K562 (cell line): ENCODE measurements at regions not wholly inside any gene's neighbourhood (a gene's known extent, or its start where the extent isn't known, plus 50 kb on each side); places are given as distances from the start of the nearest gene placed in this dataset.
"Not testable (repeated sequence)": the region's sequence is repeated elsewhere in the genome, so short reads cannot be mapped to it uniquely, and the experiment has no call there.

Experiments
- ATAC-seq: fragments of 200-7000 bp; cut with Tn5 transposase; 3 replicates; pipeline ENCODE4 v1.9.1; 2020; ENCODE audit warnings: moderate library complexity
- BruUV-seq: library from RNA; stranded (reverse); fragments of 400-500 nt; replicated peaks from 2 replicates; lab custom pipeline; 2021; lab: Mats Ljungman, UMichigan
- CTCF ChIA-PET: fragments of 300-600 bp; formaldehyde crosslinking; extraction: SDS; loops from one replicate; lab custom pipeline; 2021; ENCODE audit warnings: low intra/inter-chr PET ratio; lab: Yijun Ruan, JAX
- POLR2A ChIA-PET: fragments of 300-600, 350-650 bp; sonication (Branson Sonifier 250); formaldehyde crosslinking; extraction: SDS; loops from one replicate; lab custom pipeline; 2021; ENCODE audit warnings: antibody characterized with exemption, inconsistent platforms; lab: Yijun Ruan, JAX
- DNase-seq, 4 experiments: peaks; one replicate each; pipeline versions ENCODE4 v3.0.0 to v3.0.0-alpha.2; 2011 to 2018; ENCODE audit warnings: low spot score in 3 of 4, mixed read lengths in 3 of 4; ENCODE audit errors: extremely low read depth in 1 of 4
- FAIRE-seq: peaks from 2 replicates; lab custom pipeline; 2011; peaks lifted over from hg19 to GRCh38; lab: Jason Lieb, UNC
- H2AFZ ChIP-seq: 2 replicates; pipeline ENCODE4 v1.6.0; 2011; ENCODE audit warnings: low read depth, low read length, control low read depth, inconsistent platforms
- H3K27ac ChIP-seq: fragments of 200-600 bp; 3 replicates; pipeline ENCODE4 v1.8.0; 2011; ENCODE audit warnings: low read depth, mild to moderate bottlenecking, control low read depth, inconsistent platforms, low read length, moderate library complexity, mixed read lengths; ENCODE audit errors: extremely low read depth
- H3K27me3 ChIP-seq, 2 experiments: fragments of 300-600 bp in 1 of 2; 2 replicates in 1 of 2; 3 replicates in 1 of 2; pipeline versions ENCODE4 v1.6.0 to v1.8.0; 2011; ENCODE audit warnings: inconsistent platforms in 2 of 2, low read length in 2 of 2, mild to moderate bottlenecking in 1 of 2, mixed read lengths in 1 of 2, moderate library complexity in 1 of 2; ENCODE audit not compliant: control insufficient read depth in 2 of 2, insufficient read depth in 2 of 2
- H3K36me3 ChIP-seq: fragments of 300-600 bp; 3 replicates; pipeline ENCODE4 v1.8.0; 2011; ENCODE audit warnings: mild to moderate bottlenecking, low read length, inconsistent platforms; ENCODE audit not compliant: control insufficient read depth, insufficient read depth
- H3K4me1 ChIP-seq, 2 experiments: fragments of 200-600 bp in 1 of 2; replicated peaks in 1 of 2; 2 replicates in 1 of 2; 3 replicates in 1 of 2; pipeline versions ENCODE4 v1.5.1 to v1.8.0; 2011; ENCODE audit warnings: inconsistent platforms in 2 of 2, low read length in 2 of 2, mild to moderate bottlenecking in 1 of 2, mixed read lengths in 1 of 2, moderate library complexity in 1 of 2; ENCODE audit not compliant: control insufficient read depth in 2 of 2, insufficient read depth in 2 of 2
- H3K4me2 ChIP-seq: 2 replicates; pipeline ENCODE4 v1.6.1; 2011; ENCODE audit warnings: low read length, control low read depth, inconsistent platforms, mixed read lengths; ENCODE audit not compliant: insufficient read depth
- H3K4me3 ChIP-seq: fragments of 200-600 bp; sonication (generic), shearing (Covaris generic); 2 replicates; pipeline ENCODE4 v1.5.1; 2016; ENCODE audit warnings: control low read depth, inconsistent platforms
- H3K79me2 ChIP-seq: fragments of 200-600 bp; 3 replicates; pipeline ENCODE4 v1.8.0; 2011; ENCODE audit warnings: low read length, inconsistent platforms; ENCODE audit not compliant: control insufficient read depth, insufficient read depth
- H3K9ac ChIP-seq, 2 experiments: 2 replicates each; pipeline versions ENCODE4 v1.6.0 to v1.6.1; 2011; ENCODE audit warnings: low read depth in 2 of 2, low read length in 2 of 2, control low read depth in 1 of 2, inconsistent platforms in 1 of 2, mild to moderate bottlenecking in 1 of 2, mixed read lengths in 1 of 2; ENCODE audit not compliant: insufficient read depth in 1 of 2
- H3K9me1 ChIP-seq: one replicate; pipeline ENCODE4 v1.6.0; 2011; ENCODE audit warnings: inconsistent platforms, mild to moderate bottlenecking, low read length, moderate library complexity; ENCODE audit not compliant: control insufficient read depth, insufficient read depth
- H3K9me3 ChIP-seq: replicated peaks from 2 replicates; pipeline ENCODE4 v1.5.1; 2011; ENCODE audit warnings: low read depth, low read length, inconsistent platforms; ENCODE audit not compliant: control insufficient read depth, insufficient read depth
- H4K20me1 ChIP-seq: replicated peaks from 2 replicates; pipeline ENCODE4 v1.6.1; 2011; ENCODE audit warnings: low read length, inconsistent platforms, mixed read lengths; ENCODE audit not compliant: control insufficient read depth, insufficient read depth
- WGBS: fragments of 100-300 bp; shearing (Covaris generic); methylation state at CpG from one replicate; pipeline ENCODE4 v1.1.6; 2016; ENCODE audit warnings: low coverage, mixed read lengths; ENCODE audit not compliant: insufficient coverage; ENCODE audit errors: missing lambda C conversion rate; 5-methylcytosine and 5-hydroxymethylcytosine counted together
- in situ Hi-C: fragments of 300-500 bp; cut with MboI; formaldehyde crosslinking; loops from 4 replicates; pipeline ENCODE4 v1.15.0; 2018; ENCODE audit warnings: inconsistent platforms, mixed read lengths
- intact Hi-C: fragments of 100-400 bp; cut with micrococcal nuclease; formaldehyde crosslinking; loops from 2 replicates; pipeline ENCODE4 v1.14.2; 2022

DNA sequence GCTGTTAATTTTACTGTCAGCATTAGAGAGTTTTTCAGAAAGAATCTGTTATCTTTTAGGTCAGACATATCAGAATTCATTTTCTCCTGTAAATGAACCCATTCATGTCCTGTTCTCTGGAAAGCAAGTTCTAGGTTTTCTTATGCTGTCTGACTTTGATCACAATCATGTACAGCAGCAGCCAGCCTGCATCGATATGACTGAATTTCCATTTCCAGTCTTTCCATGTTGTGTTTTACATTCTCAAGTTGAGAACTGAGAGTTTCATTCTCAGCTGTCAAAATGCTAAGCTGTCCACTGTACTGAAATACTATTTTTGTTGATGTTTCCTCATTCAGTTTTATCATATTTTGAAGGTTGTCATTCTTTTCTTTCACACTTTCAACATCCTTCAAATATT lies 103.3 kb upstream of the VOPP1 start:
- H3K36me3 ChIP-seq, H3K4me2 ChIP-seq, BruUV-seq, DNase-seq, H3K9ac ChIP-seq, FAIRE-seq, H3K4me1 ChIP-seq, H3K27ac ChIP-seq, H3K9me1 ChIP-seq, POLR2A ChIA-PET, H3K9me3 ChIP-seq, H4K20me1 ChIP-seq, in situ Hi-C loops, CTCF ChIA-PET, H3K27me3 ChIP-seq, H2AFZ ChIP-seq, intact Hi-C loops, H3K4me3 ChIP-seq, H3K79me2 ChIP-seq, ATAC-seq: not testable (repeated sequence)
- 0% methylated on average over 1 of the region's 1 CpG for WGBS

DNA sequence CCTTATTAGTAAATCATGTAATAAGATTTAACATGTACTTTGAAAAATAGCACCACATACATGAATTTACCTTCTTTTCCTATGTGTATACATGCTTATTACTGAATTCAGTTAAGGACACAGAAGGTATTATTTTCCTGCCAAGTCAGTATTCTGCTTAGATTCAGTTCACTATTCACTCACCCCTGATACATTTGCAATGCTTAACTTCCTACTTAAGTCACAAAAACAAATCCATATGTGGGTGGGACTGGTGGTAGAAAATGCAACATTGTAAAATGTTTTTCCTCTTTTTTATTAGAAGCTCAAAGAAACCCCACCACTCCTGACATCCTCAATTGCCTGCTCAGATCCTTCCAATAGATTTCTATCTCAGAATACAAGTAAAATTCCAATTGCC lies 101.2 kb upstream of the VOPP1 start:
- ATAC-seq: not testable (repeated sequence)

GRCh38 chr7:55672084-55672483 lies 99.8 kb upstream of the VOPP1 start:
- CTCF ChIA-PET, intact Hi-C loops, BruUV-seq, H3K9me3 ChIP-seq, in situ Hi-C loops, H3K27me3 ChIP-seq, H3K4me1 ChIP-seq, FAIRE-seq, H3K9me1 ChIP-seq, ATAC-seq, H3K36me3 ChIP-seq, H3K27ac ChIP-seq, DNase-seq, H2AFZ ChIP-seq, POLR2A ChIA-PET, H3K4me3 ChIP-seq, H3K9ac ChIP-seq, H3K79me2 ChIP-seq, H3K4me2 ChIP-seq, H4K20me1 ChIP-seq: not testable (repeated sequence)
- no CpG with 5 or more reads among the region's 1 CpG for WGBS

More for the DNA sequence above, 101.2 kb upstream of the VOPP1 start:
- in situ Hi-C loops, H3K4me1 ChIP-seq, H3K9me3 ChIP-seq, H2AFZ ChIP-seq, H3K36me3 ChIP-seq, H3K4me3 ChIP-seq, intact Hi-C loops, H3K9me1 ChIP-seq, H3K79me2 ChIP-seq, H3K4me2 ChIP-seq, H3K27me3 ChIP-seq, DNase-seq, H3K27ac ChIP-seq, CTCF ChIA-PET, BruUV-seq, FAIRE-seq, POLR2A ChIA-PET, H3K9ac ChIP-seq, H4K20me1 ChIP-seq: not testable (repeated sequence)
